GM04504 (cell line): ENCODE measurements at regions not wholly inside any gene's neighbourhood (a gene's known extent, or its start where the extent isn't known, plus 50 kb on each side); places are given as distances from the start of the nearest gene placed in this dataset.
"Not testable (repeated sequence)": the region's sequence is repeated elsewhere in the genome, so short reads cannot be mapped to it uniquely, and the experiment has no call there.

Source experiments
- DNase-seq: peaks from one replicate; pipeline ENCODE4 v3.0.0-alpha.2; 2012; ENCODE audit warnings: low read depth

DNA sequence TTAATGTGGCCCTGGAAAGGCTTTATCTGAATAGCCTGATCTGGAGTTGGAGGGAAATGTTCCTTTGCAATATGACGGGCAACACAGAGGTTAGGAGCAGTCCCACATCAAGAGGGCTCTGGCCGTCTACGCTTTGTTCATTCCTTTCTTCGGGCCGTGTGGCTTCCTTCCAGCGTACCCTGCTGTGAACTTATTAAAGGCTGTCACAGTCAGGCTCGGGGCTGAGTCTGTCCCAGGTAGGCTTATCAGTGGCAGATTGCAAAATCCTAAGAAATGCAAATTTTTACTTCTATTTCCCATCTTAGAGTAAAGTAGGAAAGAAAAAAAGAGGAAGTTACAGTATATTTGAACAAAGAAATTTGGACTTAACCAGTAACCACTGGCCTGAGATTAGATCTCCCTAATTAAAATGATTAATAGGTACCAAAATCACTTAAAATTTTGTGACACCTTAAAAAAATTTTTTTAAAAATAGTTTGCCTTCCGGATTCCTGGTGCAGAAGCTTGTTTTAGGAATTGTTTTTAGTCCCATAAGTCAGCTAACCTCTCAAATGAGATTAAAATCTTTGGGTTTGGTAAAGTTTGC lies 453.1 kb upstream of the MKI67 start:
- DNase-seq = no peak

DNA sequence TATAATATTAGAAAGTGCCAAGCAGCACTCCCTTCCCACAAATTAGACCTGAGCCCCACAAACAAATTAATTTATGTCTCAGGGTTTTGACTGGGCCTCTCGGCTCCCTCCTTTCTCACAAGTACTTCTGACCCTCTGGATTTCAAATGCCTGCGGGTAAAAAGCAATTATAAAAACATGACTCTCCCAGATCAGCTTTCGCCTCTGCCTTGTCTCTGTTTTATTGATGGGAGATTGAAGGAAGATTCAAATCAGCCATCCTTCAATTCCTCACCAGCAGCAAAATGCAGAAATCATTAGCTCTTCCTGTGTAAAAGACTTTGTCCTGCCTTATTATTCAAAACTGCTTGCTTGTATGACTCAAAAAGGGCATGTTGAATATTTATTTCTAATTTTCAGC lies 453.7 kb upstream of the MKI67 start:
- no peak for DNase-seq

DNA sequence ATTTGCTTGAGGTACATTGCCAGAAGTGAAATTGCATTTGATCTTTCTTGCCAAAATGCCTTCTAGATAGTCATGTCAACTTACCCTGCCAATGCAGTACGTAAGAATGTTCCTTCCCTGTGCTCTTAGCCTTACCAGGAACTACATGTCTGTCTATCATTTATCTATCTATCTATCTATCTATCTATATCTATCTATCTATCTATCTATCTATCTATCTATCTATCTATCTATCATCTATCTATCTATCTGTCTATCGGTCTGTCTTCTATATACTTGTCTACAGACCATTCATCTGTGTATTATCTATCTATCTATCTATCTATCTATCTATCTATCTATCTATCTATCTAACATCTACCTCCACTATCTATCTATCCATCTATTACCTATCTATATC lies 456.9 kb upstream of the MKI67 start:
- not testable (repeated sequence) for DNase-seq

DNA sequence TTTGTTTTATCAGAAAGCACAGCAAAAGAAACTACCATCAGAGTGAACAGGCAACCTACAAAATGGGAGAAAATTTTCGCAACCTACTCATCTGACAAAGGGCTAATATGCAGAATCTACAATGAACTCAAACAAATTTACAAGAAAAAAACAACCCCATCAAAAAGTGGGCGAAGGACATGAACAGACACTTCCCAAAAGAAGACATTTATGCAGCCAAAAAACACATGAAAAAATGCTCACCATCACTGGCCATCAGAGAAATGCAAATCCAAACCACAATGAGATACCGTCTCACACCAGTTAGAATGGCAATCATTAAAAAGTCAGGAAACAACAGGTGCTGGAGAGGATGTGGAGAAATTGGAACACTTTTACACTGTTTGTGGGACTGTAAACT lies 460.4 kb upstream of the MKI67 start:
- not testable (repeated sequence) for DNase-seq

DNA sequence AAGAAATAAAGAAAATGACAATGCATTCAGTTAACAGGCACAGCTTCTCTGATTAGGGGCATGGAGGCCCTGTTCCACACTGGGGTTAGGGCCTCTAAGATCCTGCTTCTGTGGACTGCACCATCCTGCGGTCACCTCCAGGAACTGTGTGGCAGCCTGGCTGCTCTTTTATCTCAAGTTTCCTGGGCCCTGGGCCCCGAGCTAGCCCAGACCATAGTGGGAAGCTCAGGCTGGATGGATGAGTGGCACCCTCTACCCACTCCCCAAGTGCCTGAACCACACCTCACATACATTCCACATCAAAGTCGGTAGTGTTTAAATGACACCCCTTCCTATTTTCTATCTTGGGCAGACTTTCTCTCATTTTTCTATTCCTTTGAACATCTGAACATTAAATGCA lies 461.5 kb upstream of the MKI67 start:
- DNase-seq = no peak

DNA sequence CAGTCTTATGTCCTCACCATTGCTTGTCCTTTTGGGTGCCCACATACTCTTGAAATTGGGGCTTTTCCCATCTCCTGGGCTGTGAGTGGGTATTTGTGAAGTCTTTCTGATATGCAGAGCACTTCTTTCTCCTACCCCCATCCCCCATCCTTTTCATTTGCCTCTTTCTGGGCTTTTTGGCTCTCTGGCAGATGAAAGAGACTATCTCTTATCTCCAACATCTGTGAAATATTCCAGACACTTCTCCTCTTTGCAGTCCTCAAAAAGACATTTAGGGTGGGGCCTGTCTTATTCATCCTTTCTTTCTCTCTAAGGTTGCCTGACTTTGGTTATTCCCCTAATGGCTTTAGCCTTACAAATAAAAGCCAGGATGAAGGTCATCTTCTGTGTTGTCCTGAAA lies 462.2 kb upstream of the MKI67 start:
- DNase-seq = no peak

DNA sequence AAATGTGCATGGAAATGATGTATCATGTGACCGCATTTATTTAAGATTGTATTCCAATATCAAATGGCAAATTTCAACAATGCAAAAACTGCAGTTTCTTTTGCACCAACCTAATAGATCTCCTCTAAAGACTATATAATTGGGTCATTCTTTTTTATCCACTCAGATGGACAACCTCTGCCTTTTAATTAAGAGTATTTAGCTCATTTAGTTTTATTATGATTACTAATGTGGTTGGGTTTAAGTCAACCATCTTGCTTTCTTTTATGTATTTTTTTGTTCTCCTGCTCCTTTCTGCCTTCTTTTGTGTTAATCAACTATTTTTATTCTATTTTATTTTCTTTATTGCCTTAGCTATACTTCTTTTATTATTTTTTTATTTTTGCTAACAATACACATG lies 468.5 kb upstream of the MKI67 start:
- DNase-seq = no peak

DNA sequence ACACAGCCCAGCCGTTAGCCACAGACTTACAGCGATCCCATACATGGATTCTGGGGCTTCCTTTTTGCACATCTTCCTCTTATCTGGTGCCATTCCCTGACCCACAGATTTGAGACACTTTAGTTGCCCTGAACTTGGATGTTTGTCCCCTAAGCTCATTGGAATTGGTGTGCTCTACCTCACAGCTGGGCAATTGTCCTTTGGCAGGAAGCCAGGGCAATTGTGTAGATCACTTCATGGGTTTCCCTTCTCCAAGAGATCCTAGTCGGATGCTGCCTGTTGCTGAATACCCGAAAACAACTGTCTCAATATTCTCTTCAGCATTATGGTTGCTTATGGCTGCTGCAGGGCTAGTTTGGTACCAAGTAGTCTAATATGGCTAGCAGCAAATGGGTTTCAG lies 470.7 kb upstream of the MKI67 start:
- no peak for DNase-seq

DNA sequence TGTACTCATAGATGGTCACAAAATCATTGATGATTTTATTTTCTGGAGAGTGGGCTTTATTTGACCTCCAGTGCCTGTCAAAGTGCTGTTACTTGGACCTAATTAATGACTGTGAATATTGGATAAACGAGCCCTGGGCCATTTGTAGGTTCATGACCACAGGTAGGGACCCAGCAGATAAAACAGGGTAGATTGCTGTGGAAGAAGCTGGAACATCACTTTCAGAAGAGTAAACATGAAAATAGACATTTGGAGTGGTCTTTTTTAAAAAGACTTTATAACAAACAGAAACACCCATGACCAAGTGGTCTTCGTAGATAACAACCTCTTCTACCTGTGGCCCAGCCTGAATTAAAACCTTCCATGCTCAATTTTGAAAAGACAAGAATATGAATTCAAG lies 472.8 kb upstream of the MKI67 start:
- no peak for DNase-seq

DNA sequence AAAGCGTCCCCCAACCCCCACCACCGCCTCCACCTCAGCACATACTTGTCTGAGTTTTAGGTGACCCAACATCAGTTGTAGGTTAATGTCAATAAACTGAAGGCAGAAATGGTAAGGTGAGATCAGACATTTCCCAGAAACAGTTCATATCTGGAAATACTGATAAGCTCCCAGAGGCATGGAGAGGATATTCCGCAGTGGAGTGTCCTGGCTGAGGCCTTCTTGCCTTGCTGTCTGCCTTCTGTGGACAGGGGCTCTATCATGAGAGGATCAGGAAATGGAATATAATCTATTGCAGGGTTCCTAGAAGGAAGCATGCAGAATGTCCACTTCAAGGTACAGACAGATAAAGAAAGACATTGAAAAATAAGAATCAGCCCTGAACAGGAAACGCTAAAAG lies 473.3 kb upstream of the MKI67 start:
- DNase-seq = no peak

DNA sequence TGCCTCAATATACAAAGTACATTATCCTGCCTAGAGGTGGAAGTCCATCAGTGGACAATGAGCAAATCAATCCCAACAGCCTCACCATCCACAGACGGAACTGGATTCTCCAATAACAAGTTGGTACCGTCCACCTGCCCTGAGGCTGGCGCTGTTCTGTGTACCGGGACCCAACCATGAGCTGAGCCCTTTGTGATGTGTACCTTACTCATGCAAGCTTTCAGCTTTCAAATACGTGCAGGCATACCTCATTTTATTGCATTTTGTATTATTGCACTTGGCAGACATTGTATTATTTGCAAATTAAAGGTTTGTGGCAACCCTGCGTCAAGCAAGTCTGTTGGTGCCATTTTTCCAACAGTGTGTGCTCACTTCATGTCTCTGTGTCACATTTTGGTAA lies 476.0 kb upstream of the MKI67 start:
- no peak for DNase-seq

DNA sequence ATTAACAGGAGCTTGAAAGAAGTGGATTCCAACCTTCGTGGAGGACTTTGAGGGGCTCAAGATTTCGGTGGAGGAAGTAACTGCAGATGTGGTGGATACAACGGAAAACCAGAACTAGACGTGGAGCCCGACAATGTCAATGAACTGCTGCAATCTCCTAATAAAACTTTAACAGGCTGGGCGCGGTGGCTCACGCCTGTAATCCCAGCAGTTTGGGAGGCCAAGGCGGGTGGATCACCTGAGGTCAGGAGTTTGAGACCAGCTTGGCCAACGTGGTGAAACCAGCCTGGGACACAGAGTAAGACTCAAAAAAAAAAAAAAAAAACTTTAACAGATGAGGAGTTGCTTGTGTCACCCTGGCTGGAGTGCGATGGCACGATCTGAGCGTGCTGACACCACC lies 477.8 kb upstream of the MKI67 start:
- no peak for DNase-seq

DNA sequence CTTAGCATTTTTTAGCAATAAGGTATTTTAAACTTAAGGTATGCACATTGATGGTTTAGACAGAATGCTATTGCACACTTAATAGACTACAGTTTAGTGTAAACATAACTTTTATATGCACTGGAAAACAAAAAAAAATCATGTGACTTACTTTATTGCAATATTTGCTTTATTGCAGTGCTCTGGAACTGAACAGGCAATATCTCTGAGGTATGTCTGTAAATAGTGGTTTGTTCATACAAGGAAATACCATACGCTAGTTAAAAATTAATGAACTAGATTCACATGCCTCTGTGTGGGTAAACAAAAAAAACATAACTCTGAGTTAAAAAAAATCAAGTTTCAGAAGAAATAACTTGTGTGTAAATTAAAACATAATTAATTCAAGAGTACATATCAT lies 479.0 kb upstream of the MKI67 start:
- DNase-seq = no peak

DNA sequence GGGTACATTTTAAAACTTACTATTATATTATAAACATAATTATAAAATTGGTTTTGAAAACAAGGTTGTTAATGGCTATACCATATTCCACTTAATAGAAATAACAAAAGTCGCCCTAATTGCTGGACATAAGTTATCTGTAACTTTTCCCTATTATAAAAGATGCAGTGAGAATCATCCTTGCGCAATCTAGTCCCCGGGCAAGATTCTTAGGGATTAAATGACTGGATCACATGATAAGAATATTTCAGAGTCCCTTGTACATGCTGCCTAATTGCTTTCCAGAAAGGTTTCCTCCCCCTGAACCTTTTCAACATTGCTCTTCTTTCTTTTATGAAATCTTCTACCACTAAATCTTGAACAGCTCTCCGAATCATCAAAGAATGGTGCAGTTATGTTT lies 479.8 kb upstream of the MKI67 start:
- no peak for DNase-seq

DNA sequence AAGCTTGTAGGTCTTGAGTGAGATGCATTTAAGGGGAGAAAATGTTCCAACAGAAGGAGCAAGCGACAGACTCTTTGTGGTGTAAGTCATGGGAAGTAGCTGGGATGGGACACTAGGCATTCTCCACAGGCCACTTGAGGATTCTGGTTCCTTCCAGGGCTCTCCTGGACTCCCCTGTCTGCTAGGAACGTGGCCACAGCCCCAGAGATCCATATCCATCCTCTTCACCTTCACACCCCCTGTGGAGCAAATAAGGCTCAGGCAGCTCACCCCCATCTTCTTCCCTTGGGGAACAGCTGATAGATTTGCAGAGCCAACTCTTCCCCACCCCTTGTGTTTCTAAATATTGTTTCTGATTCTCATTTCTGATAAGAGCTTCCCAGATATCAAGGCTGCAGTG lies 482.6 kb upstream of the MKI67 start:
- no peak for DNase-seq

DNA sequence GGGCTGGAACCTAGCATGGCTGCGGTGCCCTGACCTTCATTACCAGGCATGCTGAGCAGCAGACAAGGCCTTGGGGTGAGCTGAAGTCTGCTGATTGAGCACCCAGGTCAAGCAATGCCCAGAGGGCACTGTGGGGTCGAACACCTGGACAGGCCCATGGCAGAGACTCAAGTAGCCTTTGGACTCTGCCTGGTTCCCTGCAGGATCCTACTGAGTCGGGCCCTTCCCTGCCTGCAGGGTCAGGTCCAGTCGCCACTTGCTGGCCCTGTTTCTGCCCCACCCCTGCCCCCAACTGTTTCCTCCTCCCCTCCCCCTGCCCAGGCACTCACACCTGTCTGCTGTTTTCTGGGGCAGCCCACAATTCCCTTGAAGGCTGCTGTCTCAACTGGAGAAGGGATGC lies 483.2 kb upstream of the MKI67 start:
- DNase-seq = no peak

DNA sequence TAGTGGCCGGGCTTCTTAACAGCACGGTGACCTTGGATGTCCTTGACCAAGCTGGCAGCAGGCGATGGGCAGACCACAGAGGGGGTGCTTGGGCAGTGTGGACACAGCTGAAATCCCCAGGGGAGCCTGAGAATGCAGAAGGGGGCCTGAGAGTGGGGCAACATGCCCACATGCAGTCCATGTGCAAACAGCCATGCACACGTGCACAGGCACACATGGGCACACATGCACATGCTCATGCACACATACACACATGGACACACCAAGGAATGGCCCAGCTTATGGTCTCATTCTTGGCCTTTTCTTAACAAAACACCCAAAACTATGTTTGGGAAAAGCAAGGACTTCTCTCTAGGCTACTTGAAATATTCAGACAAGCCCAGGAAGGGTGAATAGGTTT lies 483.9 kb upstream of the MKI67 start:
- no peak for DNase-seq

DNA sequence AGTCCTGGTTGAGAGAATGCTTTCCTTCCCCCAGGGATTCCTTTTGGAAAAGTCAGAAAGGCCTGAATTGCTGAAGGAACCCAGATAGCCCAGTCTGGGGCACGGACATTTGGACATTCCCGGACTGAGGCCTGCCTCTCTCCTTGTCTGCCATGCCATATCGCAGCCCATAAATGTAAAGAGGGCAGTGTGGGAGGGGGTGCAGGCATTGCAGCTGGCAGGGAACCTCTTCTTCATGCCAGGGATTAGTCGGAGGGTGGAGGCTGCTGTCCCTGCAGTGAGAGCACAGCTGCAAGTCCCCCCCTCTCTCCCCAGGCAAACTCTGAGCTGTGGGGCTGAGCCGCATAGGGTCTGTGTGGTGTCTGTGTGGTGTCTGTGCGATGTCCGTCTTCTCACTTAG lies 486.0 kb upstream of the MKI67 start:
- no peak for DNase-seq

DNA sequence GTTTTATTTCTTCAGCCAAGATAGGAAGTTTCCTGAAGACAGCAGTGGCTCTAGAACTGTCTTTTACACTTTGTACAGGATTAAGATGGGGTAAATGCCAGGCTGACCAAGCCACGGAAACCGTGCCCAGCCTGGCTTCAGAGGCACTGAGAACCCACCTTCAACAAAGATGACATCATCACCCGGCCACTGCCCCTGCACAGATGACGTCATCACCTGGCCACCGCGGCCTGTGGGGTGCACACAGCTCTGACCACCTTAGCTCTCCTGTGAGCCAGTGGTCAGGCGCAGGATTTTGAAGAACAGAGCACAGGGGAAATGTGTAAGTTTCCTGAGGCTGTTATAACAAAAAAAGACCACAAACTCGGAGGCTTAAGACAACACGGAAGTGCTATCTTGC lies 486.4 kb upstream of the MKI67 start:
- no peak for DNase-seq

DNA sequence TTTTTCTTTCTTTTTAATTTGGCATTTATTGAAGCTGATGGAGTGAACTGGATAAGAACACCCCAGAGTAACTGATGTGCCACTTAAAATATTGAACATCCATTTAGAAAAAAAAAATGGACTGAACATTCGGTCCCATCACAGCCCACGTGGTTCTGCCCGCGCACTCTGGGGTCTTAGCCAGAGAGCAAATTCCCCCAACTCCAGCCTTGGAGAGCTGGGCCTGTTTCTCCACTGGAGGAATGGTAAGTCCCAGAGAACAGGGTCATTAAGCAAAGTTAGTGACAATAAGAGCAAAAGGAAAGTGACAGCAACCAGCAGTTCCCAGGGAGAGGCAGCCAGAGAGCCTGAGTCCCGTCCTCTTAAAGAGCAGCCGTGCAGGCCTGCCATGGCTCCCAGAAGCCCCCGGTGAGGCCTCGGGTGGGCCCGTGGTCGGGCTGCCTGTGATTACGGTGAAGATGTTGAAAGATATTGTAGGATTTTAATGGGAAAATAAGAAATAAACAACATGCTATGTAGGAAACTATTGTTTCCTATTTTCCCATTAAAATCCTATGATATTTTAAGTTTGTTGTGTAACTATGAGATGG lies 487.9 kb upstream of the MKI67 start:
- no peak for DNase-seq

DNA sequence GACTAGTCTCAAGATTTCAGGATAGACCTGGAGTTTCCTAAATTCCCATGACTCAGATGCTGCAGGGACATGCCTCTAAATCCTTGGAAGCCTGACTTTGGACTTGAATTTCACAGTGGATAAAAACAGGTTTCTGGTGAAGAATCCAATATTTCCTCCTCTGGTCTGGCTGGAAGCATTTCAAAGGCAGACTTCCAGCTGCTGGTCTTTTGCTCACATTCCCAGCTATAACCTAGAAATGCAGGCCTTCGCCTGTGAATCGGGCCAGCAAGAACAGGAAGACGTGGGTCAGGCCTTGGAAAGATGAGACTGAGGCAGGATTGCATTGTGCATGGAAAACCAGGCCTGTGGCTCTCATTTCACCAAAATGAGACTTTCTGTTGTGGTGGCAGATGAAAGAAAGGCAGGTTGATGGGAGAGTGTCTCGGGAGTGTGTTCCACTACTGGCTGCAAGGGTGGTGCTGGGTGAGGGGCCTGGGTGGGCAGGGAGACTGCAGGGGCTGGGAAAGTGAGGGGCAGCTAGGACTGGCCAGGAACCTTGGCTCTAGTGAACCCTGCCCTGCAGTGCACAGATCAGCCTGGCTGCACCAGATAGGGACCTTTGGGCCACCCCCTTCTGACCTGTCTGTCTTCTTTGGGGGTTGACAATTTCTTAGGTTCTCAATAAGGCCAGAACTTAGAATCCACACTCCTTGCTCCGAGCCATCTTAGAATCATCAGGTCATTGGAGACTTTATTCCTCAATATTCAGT lies 488.8 kb upstream of the MKI67 start:
- DNase-seq = no peak

DNA sequence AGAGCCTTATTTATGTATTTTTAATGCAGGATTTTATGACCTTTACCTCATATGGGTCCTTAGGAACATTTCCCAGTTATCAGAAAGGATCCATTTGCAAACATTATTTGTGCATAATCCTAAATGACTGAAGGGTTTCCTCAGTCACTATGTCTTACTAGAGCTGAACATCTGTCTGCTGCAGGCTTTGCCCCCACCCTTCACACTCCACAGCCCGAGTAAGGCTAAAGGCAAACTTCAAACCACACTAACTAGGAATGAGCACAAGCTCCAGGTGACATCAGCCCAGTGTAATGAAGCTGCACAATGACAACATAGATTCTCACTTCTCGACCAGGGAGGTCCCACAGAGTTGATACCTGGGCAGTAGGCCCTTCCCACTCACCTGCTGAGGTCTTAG lies 491.3 kb upstream of the MKI67 start:
- no peak for DNase-seq

DNA sequence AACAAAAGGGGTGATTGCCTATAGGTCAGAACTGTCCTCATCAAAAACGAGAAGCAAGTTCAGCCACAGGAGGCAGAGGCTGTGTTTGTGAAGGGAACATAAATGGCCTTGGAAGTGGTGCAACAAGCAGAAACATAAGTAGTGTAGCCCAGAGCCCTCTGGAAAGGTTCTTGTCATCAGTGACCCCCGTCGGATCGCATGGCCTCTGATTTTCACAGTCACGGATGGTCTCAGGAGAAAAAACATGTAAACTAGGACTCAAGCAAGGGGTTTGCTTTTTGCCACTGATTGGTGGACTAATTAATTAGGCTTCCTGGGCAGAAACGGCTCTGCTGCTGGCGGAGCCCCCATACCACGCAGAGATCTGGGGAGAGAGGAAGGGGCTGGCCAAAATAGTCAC lies 496.5 kb upstream of the MKI67 start:
- DNase-seq = no peak

DNA sequence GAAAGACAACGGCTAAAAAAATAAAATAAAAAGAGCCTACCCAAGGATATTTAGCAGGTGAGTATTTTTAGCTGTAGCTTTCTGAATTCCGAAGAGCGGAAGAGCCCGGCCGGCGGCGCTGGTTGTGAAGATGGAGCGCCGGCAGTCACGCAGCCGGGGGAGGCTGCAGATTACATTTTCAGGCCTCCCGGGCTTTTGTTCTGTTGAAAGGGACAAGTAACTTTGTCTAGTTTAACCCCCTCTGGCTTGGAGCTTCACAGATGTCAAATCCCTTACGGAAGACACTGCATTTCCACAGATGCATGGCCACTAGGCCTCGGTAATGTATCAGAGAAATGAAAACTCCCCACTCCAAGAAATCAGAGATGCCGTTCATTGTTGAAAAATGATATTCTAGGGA lies 497.6 kb upstream of the MKI67 start:
- DNase-seq = no peak
